ENCODE measurements at regions not wholly inside any gene's neighbourhood (a gene's known extent, or its start where the extent isn't known, plus 50 kb on each side); places are given as distances from the start of the nearest gene placed in this dataset.
"Not testable (repeated sequence)": the region's sequence is repeated elsewhere in the genome, so short reads cannot be mapped to it uniquely, and the experiment has no call there.

GRCh38 chr15:39396979-39397615 is 183.8 kb upstream of the THBS1 start:
- DNase-seq (ENCODE audit: low read depth in 3 of 3, low spot score in 2 of 3), result no peak

DNA sequence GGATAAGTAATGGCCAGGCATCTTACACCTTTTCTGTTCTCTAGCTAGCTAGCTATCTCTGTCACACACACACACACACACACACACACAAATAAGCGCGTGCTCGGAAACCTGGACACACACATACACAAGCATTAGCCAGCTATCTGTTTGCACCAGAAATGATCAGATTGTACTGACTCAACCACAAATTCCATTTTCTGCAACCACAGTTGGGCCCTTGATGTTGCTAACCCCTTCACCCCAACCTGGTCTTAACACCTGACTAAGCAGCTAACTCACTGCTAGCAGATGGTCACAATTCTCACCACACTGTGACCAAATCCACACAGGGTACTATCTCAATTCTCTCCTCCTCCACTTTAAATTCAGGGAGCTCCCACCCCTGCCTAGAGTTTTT is 183.0 kb upstream of the THBS1 start:
- DNase-seq (ENCODE audit: low read depth in 3 of 3, low spot score in 2 of 3), result no peak

DNA sequence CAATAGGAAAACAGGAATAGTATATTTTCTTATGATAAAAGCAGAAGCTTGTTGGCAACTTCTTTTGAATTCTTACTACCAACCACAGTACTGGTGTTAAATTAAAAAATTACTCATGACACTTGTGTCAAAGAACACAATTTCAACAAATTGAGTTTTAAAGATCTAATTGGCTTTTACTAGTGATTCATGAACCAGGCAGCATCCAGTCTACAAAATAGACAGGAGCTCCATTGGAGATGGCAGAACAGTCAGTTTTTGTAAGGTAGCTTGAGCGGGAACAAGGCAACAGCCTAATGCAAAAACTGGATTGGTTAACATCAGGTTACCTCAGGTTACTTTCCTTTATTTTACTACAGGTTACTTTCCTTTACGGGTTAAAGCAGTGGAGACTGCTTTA is 181.3 kb upstream of the THBS1 start:
- no peak for DNase-seq (ENCODE audit: low read depth in 3 of 3, low spot score in 2 of 3)

DNA sequence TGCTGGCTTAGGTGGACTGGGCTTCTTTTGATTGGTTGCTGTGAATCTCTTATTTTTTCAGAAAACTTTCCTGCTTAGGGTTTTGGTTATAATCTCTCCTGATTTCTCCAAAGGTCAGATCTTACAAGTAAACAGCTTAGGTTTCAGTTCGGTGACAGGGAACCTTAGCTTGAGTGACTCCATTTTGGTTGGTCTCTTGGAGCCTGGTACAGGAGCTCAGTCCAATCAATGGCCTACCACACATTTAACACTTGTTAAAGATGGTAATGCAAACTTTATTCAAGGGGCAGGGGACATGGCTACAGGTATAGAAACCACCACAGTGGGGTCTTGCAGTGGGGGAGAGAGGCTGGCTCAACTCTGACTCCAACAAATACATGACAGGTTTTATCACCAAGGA is 180.9 kb upstream of the THBS1 start:
- DNase-seq (ENCODE audit: low read depth in 3 of 3, low spot score in 2 of 3), result no peak

GRCh38 chr15:39400821-39401550 is 179.9 kb upstream of the THBS1 start:
- DNase-seq (ENCODE audit: low read depth in 3 of 3, low spot score in 2 of 3), result no peak

GRCh38 chr15:39403640-39404117 is 177.2 kb upstream of the THBS1 start:
- no peak for DNase-seq (ENCODE audit: low read depth in 3 of 3, low spot score in 2 of 3)

DNA sequence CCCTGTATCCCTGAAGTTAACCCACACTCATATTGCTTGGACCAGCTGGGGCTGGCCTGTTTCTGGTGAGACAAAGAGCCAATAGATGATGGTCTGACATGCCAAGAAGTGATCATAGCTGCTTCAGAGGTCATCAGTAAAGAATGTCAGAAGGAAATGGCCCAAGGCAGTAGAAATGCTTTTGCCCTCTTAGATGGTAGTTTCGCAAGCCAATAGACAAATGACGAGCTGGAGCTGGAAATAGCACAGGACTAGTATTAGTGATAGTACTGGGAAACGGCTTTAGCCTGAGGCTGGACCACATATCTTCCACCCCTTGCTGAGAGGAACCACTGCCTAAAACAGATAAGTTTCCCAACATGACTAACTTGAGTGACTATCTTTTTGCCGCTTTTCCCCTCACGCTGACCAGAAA is 176.1 kb upstream of the THBS1 start:
- no peak for DNase-seq (ENCODE audit: low read depth in 3 of 3, low spot score in 2 of 3)

GRCh38 chr15:39406485-39406884 is 174.4 kb upstream of the THBS1 start:
- no peak for DNase-seq (ENCODE audit: low read depth in 3 of 3, low spot score in 2 of 3)

DNA sequence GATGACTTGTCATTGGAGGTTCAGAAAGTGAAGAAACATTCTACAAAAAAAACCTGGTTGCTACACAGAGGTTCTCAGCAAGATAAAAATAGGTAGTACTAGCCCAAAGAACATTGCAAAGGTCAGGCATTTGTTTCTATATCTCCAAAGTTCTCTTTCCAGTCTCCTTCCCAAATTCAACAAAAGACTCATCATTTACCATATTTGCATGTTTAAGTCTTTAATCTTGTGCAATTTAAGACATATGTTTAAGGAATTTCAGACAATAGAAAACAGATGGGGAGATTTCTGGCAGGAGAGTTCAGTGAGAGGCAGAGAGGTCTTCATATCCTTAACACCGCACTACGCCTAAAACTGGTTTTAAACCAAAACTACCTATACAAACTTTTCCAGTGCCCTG is 173.8 kb upstream of the THBS1 start:
- DNase-seq (ENCODE audit: low read depth in 3 of 3, low spot score in 2 of 3), result no peak

DNA sequence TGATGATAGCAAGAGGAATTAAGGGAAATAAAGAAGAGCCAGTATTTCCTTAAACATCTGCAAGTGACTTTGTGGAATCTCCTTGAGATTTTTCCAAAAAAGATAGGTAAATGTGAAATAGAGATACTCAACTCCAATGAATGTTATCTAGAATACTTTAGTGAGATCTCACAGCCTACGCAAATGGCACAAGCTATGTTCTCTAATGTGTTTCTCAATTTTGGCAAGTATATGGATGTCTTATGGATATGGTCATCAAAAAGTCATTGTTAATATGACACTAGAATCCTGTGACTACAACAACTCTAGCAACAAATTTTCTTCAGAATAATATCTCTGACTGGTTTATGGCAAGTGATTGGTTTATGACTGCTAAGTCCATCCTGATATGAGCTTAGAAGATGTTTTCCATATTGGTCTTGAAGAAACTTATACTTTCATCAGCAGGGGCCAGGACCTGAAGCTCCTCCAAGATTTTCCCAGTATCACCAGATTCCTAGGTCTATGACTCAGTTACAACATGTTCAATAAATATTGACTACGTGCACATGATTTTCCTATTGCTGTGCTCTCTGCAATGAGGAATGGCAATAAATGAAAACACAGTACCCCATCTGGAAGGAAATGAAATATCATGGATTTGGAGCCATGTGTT is 170.9 kb upstream of the THBS1 start:
- DNase-seq (ENCODE audit: low read depth in 3 of 3, low spot score in 2 of 3), result no peak

- DNase-seq (ENCODE audit: low read depth in 3 of 3, low spot score in 2 of 3), result no peak
These were observed 169.5 kb upstream of the THBS1 start for GRCh38 chr15:39411102-39411989.

- no peak for DNase-seq (ENCODE audit: low read depth in 3 of 3, low spot score in 2 of 3)
These were observed 167.3 kb upstream of the THBS1 start for GRCh38 chr15:39413558-39413957.

- no peak for DNase-seq (ENCODE audit: low read depth in 3 of 3, low spot score in 2 of 3)
These were observed 166.7 kb upstream of the THBS1 start for GRCh38 chr15:39414201-39414600.

GRCh38 chr15:39415634-39416033 is 165.2 kb upstream of the THBS1 start:
- DNase-seq (ENCODE audit: low read depth in 3 of 3, low spot score in 2 of 3), result no peak

GRCh38 chr15:39416258-39416657 is 164.6 kb upstream of the THBS1 start:
- DNase-seq (ENCODE audit: low read depth in 3 of 3, low spot score in 2 of 3), result no peak

- no peak for DNase-seq (ENCODE audit: low read depth in 3 of 3, low spot score in 2 of 3)
These were observed 163.3 kb upstream of the THBS1 start for GRCh38 chr15:39417366-39418134.

- DNase-seq (ENCODE audit: low read depth in 3 of 3, low spot score in 2 of 3), result no peak
These were observed 161.2 kb upstream of the THBS1 start for GRCh38 chr15:39419651-39420050.

GRCh38 chr15:39420123-39420852 is 160.6 kb upstream of the THBS1 start:
- DNase-seq (ENCODE audit: low read depth in 3 of 3, low spot score in 2 of 3), result not testable (repeated sequence)

DNA sequence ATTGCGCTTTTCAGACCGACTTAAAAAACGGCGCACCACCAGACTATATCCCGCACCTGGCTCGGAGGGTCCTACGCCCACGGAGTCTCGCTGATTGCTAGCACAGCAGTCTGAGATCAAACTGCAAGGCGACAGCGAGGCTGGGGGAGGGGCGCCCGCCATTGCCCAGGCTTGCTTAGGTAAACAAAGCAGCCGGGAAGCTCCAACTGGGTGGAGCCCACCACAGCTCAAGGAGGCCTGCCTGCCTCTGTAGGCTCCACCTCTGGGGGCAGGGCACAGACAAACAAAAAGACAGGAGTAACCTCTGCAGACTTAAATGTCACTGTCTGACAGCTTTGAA is 160.1 kb upstream of the THBS1 start:
- not testable (repeated sequence) for DNase-seq (ENCODE audit: low read depth in 3 of 3, low spot score in 2 of 3)
